SU-DHL-6 (cell line): ENCODE measurements at regions not wholly inside any gene's neighbourhood (a gene's known extent, or its start where the extent isn't known, plus 50 kb on each side); places are given as distances from the start of the nearest gene placed in this dataset.

Source experiments
- CTCF ChIP-seq: fragments of 200-600 bp; sonication (generic); IDR thresholded peaks from one replicate; pipeline ENCODE4 v1.5.1; 2017; ENCODE audit warnings: antibody characterized with exemption, mild to moderate bottlenecking, low read length, moderate library complexity; ENCODE audit not compliant: insufficient read depth, poor library complexity, severe bottlenecking
- EZH2phosphoT487 ChIP-seq: fragments of 200-600 bp; sonication (generic), shearing (Covaris generic); conservative IDR thresholded peaks from 2 replicates; pipeline ENCODE4 v1.6.1; 2018; ENCODE audit warnings: mild to moderate bottlenecking, antibody characterized with exemption, low read length, moderate library complexity, mixed read lengths

GRCh38 chr18:10060841-10061240, 147.0 kb downstream of the VAPA start:
- TF ChIP-seq CTCF (no peak), EZH2phosphoT487 (no peak)
